Vagina (tissue), 2 donors: ENCODE measurements at regions not wholly inside any gene's neighbourhood (a gene's known extent, or its start where the extent isn't known, plus 50 kb on each side); places are given as distances from the start of the nearest gene placed in this dataset.

ENCODE experiments used
- DNase-seq, 2 donors: peaks; one replicate each; pipeline ENCODE4 v3.0.0-alpha.2; 2017; ENCODE audit errors: extremely low spot score in 2 of 2
- H3K27ac ChIP-seq: fragments of 200-600 bp; sonication (generic); one replicate; pipeline ENCODE4 v1.5.1; 2019
- H3K27me3 ChIP-seq: fragments of 200-600 bp; sonication (generic); one replicate; pipeline ENCODE4 v1.5.1; 2019
- H3K36me3 ChIP-seq, 2 donors: fragments of 200-600 bp; sonication (generic); one replicate each; pipeline ENCODE4 v1.5.1; 2017 to 2019
- H3K4me1 ChIP-seq: fragments of 200-600 bp; sonication (generic); one replicate; pipeline ENCODE4 v1.5.1; 2019
- H3K4me3 ChIP-seq, 2 donors: fragments of 200-600 bp; sonication (generic); 1 replicate in 1 of 2; 2 replicates in 1 of 2; pipeline ENCODE4 v1.5.1; 2016 to 2019
- H3K9me3 ChIP-seq: fragments of 200-600 bp; sonication (generic); one replicate; pipeline ENCODE4 v1.5.1; 2019
- POLR2A ChIP-seq, 2 donors: fragments of 450-650 bp; IDR thresholded peaks; one replicate each; pipeline ENCODE4 v1.6.1; 2017; ENCODE audit warnings: antibody characterized with exemption in 2 of 2, mild to moderate bottlenecking in 2 of 2, moderate library complexity in 2 of 2
- POLR2AphosphoS5 ChIP-seq, 2 donors: sonication (generic); formaldehyde crosslinking; IDR thresholded peaks; one replicate each; pipeline ENCODE4 v1.9.0; 2017; ENCODE audit warnings: antibody characterized with exemption in 2 of 2, mild to moderate bottlenecking in 2 of 2, low read depth in 1 of 2; ENCODE audit not compliant: insufficient read depth in 1 of 2
- intact Hi-C: fragments of 100-400 bp; cut with DNase I; formaldehyde crosslinking; loops from one replicate; pipeline ENCODE4 v1.15.1; 2023
- TF ChIP-seq, protein P1 (sequence below), 3 experiments: fragments of 450-650 bp in 2 of 3; fragments of 200-600 bp in 1 of 3; sonication (generic) in 1 of 3; IDR thresholded peaks; one replicate each; pipeline ENCODE4 v1.5.1; 2017 to 2019; ENCODE audit warnings: antibody characterized with exemption in 3 of 3, mild to moderate bottlenecking in 2 of 3, moderate library complexity in 2 of 3

DNA sequence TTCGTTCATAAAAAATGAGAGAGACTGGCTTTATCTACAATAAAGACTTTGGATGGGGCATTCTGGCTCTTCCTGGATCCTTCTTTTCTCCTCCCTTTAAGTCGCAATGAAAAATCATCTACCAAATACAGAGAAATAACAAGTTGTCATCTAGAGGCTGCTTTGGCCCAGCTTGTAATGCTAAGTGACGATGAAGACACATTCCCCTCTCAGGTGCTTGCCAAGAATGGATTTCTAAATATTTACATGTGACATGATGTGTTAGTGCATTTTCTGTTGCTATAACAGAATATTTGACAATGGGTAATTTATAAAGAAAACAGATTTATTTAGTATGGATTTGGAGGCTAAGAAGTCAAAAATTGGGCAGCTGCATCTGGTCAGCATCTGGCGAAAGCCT is 308.6 kb upstream of the NPVF start:
- Histone ChIP-seq H3K27me3 (no peaks in the 10 kb centered on the region), H3K4me3 (no peak overlapping the region), H3K36me3 (no peaks in the 10 kb centered on the region), H3K4me1 (no peaks in the 10 kb centered on the region), H3K9me3 (no peaks in the 10 kb centered on the region), H3K27ac (no peak overlapping the region)
- TF ChIP-seq POLR2A (IDR thresholded peaks at IDR 0.05) = no peak
- TF ChIP-seq POLR2AphosphoS5 (IDR thresholded peaks at IDR 0.05; ENCODE audit: insufficient read depth in 1 of 2, low read depth in 1 of 2) = no peak
- TF ChIP-seq, protein P1, sequence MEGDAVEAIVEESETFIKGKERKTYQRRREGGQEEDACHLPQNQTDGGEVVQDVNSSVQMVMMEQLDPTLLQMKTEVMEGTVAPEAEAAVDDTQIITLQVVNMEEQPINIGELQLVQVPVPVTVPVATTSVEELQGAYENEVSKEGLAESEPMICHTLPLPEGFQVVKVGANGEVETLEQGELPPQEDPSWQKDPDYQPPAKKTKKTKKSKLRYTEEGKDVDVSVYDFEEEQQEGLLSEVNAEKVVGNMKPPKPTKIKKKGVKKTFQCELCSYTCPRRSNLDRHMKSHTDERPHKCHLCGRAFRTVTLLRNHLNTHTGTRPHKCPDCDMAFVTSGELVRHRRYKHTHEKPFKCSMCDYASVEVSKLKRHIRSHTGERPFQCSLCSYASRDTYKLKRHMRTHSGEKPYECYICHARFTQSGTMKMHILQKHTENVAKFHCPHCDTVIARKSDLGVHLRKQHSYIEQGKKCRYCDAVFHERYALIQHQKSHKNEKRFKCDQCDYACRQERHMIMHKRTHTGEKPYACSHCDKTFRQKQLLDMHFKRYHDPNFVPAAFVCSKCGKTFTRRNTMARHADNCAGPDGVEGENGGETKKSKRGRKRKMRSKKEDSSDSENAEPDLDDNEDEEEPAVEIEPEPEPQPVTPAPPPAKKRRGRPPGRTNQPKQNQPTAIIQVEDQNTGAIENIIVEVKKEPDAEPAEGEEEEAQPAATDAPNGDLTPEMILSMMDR (IDR thresholded peaks at IDR 0.05) = no peak
- intact Hi-C loops = no loop called here
- DNase-seq = no peak

DNA sequence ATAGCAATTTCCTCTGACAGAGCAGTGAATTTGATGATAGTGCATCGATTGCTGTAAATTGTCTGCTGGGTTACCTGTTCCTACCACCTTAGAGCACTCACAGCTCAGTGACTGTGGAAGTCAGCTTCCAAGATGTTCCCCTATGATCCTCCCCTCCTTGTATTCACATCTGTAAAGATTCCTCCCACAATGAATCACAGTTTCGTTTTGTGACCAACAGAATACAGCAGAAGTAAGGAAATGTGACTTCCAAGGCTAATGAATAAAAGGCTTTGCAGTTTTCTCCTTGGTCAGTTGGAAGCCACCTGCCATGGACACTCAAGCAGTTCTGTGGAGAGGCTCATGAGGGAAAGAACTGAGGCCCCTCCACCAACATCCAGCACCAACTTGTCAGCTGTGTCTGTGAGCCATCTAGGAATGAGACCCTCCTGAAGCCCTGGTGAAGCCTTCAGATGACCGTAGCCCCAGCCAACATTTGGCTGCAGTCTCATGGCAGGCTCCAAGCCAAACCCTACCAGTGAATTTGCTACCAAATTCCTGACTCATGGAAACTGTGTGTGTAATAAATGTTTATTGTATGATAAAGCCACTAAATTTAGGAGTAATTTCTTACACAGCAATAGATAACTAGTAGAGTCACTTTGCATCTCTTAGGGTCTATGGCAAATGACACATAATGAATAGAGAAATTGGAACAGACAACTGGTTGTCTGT is 309.5 kb upstream of the NPVF start:
- H3K36me3 ChIP-seq = no peaks in the 10 kb centered on the region
- H3K9me3 ChIP-seq = no peaks in the 10 kb centered on the region
- no peak for DNase-seq
- TF ChIP-seq, protein P1 (IDR thresholded peaks at IDR 0.05) = no peak
- TF ChIP-seq POLR2AphosphoS5 (IDR thresholded peaks at IDR 0.05; ENCODE audit: insufficient read depth in 1 of 2, low read depth in 1 of 2) (no peak), POLR2A (IDR thresholded peaks at IDR 0.05) (no peak)
- H3K27ac ChIP-seq = no peak overlapping the region
- no peaks in the 10 kb centered on the region for H3K27me3 ChIP-seq
- intact Hi-C loops = no loop called here
- no peaks in the 10 kb centered on the region for H3K4me1 ChIP-seq
- no peak overlapping the region for H3K4me3 ChIP-seq

DNA sequence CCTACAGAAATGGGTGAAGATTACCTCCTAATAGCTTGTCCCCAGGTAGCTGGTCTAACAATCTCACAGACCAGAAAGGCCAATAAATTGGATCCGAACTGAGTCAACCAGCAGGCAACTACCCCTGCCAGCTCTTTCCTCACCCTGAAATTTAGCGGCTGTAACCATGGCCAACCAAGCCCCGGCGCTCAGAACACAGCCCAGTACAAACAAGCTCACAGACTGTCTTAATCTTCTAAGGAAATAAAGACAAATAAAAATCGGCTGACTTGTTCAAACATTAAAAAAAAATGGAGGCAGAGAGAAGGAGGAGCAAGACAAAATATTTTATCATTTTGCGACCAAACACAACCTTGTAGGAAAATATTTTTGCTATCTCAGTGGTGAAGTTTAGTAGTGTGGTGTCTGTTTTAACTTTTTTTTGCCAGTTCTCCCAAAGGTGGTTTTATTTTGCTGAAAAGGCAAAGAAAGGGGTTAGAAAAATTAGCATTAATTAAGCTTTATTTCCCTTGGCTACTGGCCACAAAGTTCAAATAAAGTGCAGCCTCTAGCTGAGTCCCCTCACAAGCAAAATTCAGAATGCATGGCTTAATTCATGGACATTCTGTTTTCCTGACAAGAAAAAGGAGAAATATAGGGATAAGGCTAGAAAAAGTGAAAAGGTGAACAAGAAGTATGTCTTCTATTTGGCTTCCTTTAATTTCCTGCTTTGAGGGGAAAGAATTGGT is 313.0 kb upstream of the NPVF start:
- Histone ChIP-seq H3K27ac (no peak overlapping the region), H3K9me3 (no peaks in the 10 kb centered on the region), H3K4me3 (no peak overlapping the region), H3K27me3 (no peaks in the 10 kb centered on the region), H3K36me3 (no peaks in the 10 kb centered on the region), H3K4me1 (no peaks in the 10 kb centered on the region)
- no peak for DNase-seq
- TF ChIP-seq, protein P1 (IDR thresholded peaks at IDR 0.05) = no peak
- no peak for TF ChIP-seq POLR2AphosphoS5 (IDR thresholded peaks at IDR 0.05; ENCODE audit: insufficient read depth in 1 of 2, low read depth in 1 of 2)
- TF ChIP-seq POLR2A (IDR thresholded peaks at IDR 0.05) = no peak
- intact Hi-C loops = no loop called here

DNA sequence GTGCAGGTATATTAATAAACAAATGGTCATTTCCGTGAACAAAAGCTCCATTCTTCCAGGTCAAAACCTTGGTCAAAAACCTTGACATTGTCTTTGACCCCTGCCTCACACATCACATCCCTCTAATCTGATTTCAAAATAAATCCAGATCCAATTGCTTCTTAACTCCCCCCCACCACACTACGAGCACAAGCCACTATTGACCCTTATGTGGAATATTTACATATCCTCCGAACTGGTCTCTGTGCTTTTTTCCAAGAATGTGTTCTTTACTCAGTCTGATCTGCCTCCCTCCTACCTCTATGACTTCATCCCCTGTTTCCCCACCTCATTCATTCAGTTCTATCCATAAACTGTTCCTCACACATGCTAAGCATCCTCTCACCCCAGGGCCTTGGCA is 313.6 kb upstream of the NPVF start:
- Histone ChIP-seq H3K36me3 (no peaks in the 10 kb centered on the region), H3K9me3 (no peaks in the 10 kb centered on the region), H3K4me3 (no peak overlapping the region), H3K4me1 (no peaks in the 10 kb centered on the region), H3K27me3 (no peaks in the 10 kb centered on the region), H3K27ac (no peak overlapping the region)
- intact Hi-C loops = no loop called here
- no peak for DNase-seq
- TF ChIP-seq, protein P1 (IDR thresholded peaks at IDR 0.05) = no peak
- no peak for TF ChIP-seq POLR2A (IDR thresholded peaks at IDR 0.05)
- TF ChIP-seq POLR2AphosphoS5 (IDR thresholded peaks at IDR 0.05; ENCODE audit: insufficient read depth in 1 of 2, low read depth in 1 of 2) = no peak

DNA sequence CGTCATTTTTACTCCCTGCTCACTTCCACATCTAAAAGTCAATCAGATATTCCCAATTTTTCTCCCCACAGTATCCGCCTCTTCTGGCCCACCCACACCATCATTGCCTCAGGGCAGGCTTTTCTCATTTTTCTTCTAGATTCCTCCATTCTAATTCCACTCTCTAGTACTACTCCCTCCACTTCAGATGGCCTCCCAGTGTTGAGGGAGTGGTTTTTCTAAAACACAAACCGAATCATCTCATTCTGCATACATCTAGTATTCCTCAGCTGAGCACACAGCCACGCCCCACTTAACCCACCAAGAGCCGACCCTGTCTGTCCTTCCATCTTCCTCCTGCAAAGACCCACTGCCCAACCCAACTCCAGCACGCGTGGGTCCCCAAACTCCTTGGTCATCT is 314.9 kb upstream of the NPVF start:
- Histone ChIP-seq H3K9me3 (no peaks in the 10 kb centered on the region), H3K4me3 (no peak overlapping the region), H3K27me3 (no peaks in the 10 kb centered on the region), H3K36me3 (no peaks in the 10 kb centered on the region), H3K4me1 (no peaks in the 10 kb centered on the region), H3K27ac (no peak overlapping the region)
- no peak for DNase-seq
- intact Hi-C loops = no loop called here
- TF ChIP-seq POLR2A (IDR thresholded peaks at IDR 0.05) (no peak), POLR2AphosphoS5 (IDR thresholded peaks at IDR 0.05; ENCODE audit: insufficient read depth in 1 of 2, low read depth in 1 of 2) (no peak)
- TF ChIP-seq, protein P1 (IDR thresholded peaks at IDR 0.05) = no peak
